ENCODE measurements at regions not wholly inside any gene's neighbourhood (a gene's known extent, or its start where the extent isn't known, plus 50 kb on each side); places are given as distances from the start of the nearest gene placed in this dataset.
"Not testable (repeated sequence)": the region's sequence is repeated elsewhere in the genome, so short reads cannot be mapped to it uniquely, and the experiment has no call there.

DNA sequence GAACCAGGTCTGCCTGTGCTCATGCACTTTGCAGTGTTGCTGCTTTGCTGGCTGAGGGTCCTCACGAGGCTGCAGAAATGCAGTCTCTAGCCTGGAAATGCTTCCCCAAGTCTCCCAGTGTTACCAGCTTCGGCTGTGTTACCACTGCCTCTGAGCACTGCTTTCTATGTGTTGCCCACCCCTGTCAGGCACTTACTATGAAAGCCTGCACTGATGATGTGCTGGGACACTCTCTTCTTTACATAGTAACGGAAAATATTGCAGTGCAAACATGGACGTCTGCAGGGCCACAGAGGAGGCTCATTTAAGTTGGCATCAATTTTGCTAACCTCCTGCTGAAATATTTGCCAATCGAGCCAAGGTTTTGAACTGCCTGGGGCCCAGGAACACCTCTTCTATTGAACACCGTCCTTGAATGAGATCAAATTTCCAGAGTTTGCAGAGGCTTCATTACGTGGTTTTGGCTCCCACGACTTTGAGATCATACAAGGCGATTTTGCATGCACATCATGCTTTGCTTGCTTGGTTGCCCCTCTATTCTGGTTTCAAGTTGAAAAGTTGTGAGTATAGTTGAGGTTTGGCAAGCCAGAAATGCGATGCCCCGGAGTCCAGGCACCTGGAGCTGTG is 404.7 kb upstream of the PODXL start:
- peak; percentile 51 for DNase-seq (ENCODE audit: low read depth, low spot score)

DNA sequence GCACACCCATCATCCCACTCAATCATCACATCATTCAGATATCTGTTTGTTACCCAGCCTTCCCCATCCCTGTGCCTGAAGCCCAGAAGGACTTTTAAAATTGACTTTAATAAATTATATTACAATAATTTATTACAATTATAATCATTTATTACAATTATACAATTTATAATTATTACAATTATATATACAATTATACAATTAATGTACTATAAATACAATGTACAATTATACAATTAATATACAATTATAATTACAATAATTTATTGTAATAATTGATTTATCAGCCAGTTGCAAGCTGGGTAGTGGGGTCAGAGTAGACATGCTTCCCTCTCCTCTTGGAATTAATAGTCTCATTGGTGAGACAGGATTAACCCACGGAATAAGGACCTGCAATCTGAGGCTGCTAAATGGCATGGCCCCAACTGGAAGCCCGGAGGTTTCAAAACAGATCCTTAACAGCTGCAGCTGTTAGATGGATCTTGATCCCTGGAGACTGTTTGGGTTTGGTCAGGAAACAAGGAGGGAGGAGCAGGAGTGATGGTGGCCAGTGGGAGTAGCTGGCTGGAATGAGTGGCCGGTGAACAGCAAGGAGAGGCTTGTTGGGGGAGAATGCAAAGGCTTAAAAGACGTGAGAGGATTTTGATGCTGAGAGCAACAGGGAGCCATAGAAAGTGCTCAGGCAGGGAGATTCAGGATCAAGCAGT is 402.8 kb upstream of the PODXL start:
- no peak for DNase-seq (ENCODE audit: low read depth, low spot score)

DNA sequence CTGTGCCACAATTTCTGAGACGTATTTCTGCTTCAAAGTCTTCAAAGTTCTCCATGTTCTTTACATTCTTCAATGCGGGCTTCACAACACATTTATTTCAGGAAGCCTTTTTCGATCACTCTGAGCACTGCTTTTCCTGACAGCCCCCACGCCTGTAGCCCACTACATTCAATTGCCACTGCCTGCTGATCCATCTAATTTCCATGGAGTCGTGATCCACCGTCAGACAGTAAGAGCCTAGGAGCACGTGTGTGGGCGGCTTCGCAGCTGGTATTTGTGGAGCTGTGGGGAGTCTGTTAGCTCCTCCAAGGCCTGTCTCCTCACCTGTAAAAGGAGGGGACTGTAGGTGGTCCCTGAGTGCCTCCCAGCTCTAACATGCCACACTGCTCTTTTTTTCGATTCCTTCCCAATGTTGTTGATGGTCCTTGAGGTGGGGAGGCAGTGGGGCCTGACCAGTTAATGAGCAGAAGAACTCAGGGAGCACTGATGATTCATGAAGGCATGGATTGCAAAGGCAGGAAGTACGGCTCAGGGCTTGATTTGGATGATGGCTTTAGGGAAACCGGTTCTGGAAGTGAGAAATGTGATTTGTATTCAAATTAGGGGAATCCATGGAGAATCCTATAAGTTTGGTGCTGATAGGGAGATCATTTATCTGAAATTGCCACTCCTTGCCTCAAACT is 401.1 kb upstream of the PODXL start:
- peak; percentile 30 for DNase-seq (ENCODE audit: low read depth, low spot score)

DNA sequence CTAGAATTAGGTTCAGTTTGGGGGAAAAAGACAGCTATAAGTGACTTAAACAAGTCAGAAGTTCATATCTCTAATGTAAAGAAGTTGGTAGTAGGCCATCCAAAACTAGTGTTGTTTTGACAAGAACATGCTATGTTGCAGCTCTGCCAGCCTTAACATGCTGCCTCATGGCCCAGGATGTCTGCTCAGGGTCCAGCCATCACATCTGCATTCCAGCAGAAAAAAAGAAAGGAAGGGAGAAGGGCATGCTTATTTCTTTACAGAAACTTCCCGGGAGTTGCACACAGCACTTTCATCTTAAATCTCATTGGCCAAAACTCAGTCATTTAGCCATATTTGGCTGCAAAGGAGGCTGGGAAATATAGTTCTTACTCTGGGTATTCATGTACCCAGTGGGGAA is 400.4 kb upstream of the PODXL start:
- DNase-seq (ENCODE audit: low read depth, low spot score) = no peak

DNA sequence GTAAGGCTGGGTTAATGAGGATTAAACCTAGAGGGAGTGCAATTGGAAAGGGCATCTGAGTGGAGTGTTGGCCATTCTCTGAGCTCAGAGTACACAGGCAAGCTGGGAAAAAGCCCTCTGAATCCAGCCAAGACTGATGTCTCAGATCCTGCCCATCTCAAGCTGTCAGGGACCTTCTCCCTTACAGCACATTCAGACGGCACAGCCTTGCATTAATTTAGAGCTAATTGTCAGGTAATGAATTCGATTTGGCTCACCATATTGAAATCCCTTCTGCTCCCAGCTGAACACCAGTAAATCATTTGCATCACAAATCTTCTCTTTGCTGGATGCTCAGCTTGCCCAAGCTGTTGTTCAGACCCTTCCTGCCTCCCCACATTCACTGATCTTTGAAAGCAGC is 399.3 kb upstream of the PODXL start:
- DNase-seq (ENCODE audit: low read depth, low spot score) = no peak

DNA sequence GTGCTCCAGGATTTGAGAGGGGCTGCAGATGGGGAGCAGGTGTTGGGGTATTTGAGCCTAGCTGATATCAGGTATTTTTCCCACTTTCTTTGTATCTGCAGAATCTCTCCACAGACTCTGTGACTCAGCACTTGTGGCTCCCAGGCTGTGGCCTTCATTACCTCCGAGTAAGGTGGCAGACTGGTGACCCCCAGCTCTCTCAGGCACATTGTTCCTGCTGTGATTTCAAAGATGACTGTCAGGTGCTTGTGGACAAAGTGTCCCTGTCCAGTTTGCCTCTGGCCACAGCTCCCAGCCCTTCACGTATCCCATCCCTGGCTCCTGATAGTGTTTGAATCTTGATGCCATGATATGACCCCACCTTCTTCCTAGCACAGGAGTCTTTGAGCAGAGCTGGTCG is 396.8 kb upstream of the PODXL start:
- DNase-seq (ENCODE audit: low read depth, low spot score) = no peak

DNA sequence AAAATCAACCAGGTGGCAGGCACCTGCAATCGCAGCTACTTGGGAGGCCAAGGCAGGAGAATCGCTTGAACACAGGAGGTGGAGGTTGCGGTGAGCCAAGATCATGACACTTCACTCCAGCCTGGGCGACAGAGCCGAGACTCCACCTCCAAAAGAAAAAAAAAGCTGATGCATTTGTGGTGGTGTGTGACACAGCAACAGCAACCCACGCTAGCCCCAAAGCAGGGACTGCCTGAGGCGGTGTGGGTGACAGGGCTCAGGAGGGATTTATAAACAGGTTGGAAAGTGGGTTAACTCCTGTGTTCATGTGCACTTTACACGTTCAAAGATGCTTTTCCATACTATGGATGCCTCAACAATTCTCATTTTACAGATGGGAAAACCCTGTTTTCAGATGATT is 395.9 kb upstream of the PODXL start:
- no peak for DNase-seq (ENCODE audit: low read depth, low spot score)

DNA sequence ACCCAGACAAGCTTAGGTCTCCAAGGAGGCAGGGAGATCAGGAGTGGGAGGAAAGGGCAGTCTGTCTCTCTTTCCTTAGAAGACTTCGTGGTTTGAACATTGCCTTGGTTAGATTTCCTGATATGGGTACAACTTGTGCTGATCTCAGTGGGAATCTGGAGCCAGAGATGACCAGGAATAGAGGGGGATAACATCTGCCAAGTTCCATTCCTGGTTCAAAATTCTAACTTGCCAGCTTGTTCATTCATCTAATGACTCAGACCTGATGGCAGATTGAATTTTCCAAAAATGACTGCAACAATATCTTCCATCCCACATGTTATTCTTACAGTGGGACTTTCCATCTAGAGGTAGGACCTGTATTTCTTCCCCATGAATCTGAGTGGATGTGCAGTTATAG is 394.3 kb upstream of the PODXL start:
- DNase-seq (ENCODE audit: low read depth, low spot score) = peak; percentile 44

DNA sequence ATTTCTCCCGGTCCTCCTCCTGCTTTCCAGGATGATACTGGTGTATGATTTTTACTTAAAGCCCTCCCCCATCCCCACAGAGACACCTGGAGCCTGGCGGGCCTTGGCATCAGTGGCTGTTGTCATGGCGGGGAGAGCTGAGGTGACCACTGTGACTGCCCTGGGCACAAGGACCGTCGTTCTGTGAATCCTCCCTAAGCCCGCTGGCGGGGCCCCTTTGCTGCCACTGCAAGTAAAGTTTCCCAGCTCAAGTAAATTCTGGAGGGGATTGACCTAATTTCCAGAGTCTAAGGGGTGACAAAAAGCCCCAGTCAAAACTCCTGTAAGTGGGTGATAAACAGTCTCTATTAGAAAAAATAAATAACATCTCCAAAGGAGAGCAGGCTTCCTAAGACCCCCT is 393.2 kb upstream of the PODXL start:
- no peak for DNase-seq (ENCODE audit: low read depth, low spot score)

DNA sequence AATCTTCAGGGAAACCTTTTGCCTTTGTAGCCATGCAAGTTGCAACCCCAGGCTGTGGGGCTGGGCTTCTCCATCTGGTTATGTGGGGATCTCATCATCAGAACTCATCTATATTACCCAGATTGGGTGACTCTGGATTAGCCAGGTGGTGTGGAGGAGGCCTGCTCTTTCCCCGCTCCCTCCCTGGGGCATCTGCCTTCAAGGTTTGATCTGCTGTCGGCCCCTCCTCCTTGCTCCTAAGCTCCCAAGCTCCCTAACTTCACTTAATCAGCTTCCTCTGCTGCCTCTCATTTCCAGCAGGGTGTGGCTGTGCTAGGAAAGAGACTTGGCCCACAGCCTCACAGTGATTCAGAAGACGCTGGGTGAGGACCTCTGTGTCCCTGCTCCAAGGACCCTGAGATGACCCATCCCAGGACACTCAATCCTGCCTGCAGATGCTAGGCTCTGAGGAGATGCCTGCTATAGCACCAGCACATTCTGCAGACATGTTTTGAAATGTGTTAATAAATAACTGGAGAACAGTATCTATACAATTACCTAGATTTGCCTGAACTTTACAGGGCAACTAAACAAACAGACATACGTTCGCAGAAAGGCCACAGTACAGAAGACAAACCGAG is 392.1 kb upstream of the PODXL start:
- DNase-seq (ENCODE audit: low read depth, low spot score) = peak; percentile 30

DNA sequence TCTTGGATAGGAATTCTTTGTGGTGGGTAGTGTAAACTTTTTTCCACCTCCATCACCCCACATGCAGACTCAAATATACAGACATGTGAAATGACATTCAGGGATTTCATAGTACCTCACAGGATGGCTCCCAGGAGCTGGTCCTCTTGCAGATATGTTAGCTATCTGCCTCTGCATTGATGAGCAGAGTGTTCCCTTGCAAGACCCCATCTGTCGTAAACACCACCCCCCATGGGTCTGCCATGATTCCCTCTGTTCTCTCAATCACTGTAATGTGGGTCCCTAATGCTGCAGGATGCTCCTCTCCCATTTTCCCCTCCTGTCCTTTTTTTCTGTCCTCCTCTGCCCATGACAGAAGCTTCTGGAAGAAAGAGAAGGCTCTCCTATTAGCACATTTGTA is 391.2 kb upstream of the PODXL start:
- DNase-seq (ENCODE audit: low read depth, low spot score) = no peak

DNA sequence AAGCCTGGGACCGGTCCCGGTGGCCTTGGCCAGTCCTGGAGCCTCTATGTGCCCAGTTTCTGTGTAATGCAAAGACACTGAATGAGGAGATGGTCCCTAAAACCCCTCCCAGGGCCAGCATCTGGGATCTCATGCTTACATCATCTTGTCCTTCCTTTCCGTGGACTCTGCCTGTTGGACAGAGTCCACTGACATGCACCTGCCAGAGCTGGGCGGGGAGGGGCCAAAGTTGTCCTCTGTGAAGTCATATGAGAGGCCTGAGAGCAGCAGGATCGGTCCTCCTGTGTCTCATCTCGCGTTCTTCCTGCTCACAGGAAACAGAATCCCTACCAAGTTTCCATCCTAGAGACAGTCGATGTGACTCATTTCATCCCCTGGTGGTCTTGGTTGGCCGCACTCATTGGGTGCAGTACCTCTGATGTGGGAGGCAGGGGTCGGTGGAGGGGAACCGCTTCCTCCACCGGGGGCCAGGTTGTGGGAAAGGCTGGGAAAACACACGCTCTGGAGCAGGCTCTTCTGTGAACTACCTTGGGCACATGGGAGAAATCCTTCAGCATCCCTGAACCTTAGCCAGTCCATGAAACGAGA is 389.6 kb upstream of the PODXL start:
- no peak for DNase-seq (ENCODE audit: low read depth, low spot score)

DNA sequence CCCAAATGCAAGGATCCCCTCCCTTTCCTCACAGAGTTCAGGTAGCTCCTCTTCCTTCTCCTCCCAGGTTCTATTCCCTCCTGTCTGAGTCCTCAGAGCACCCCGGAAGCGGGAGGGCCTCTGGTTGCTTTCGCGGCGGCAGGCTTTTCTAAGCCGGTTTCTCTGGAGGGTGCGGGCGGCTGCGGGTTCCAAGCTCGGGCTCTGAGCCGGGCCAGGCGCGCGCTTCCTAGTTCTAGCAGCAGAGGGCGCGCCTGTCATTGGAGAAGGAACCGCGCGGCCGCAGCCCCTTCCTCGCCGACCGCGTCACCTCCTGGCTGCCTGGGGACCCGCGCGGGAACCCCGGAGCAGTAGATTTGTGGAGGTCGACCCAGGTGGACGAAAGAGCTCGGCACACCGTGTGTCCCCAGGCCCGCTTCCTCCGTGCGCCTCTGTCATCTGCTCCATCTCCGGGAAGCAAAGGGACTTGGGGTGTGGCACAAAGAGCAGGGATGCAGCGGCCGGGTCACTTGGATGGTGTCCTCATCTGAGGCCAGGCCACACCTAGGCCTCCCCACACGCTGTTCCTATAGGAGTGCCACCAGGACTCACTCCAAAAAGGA is 389.0 kb upstream of the PODXL start:
- peak; percentile 84 for DNase-seq (ENCODE audit: low read depth, low spot score)

DNA sequence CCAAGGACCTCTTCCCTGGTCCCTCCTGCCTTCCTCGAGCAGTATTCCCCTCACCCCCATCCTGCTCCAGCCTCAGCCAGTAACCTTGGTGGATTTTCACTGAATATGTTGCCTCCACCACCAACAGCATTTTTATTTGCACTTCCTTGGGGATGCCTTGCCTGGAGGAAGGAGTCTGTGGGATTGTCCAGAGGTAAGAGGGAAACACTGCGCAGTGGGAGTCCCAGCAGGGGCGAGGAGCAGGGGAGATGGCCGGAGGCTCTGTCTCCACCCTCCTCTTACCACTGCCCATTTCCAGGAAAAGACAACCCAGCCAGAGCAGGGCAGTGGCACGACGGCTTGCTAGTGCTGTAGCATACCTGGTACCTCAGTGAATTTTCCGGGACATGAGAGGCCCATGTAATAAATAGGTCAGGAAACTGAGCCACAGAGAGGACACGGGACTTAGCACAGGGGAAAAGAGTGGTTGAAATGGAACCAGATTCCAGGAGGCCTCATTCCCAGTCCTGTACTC is 388.2 kb upstream of the PODXL start:
- DNase-seq (ENCODE audit: low read depth, low spot score) = no peak

DNA sequence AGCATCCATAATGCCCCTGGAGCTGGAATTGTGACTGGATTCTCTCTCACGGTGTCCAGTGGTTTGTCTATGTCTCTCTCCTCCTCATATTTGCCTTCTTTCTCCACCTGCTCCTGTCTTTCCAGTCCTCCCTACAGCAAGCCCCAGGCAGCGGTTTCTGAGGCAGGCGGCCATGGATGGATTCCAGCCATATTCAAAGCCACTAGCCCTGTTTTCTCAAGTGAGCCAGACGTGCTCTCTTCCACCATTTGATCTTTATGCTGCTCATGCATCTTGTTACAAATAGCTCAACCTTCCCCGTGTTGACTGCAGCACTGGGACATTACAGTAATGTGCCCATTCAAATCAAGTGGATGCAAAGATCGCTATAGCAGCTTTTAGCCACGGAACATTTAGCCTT is 387.2 kb upstream of the PODXL start:
- DNase-seq (ENCODE audit: low read depth, low spot score) = no peak

DNA sequence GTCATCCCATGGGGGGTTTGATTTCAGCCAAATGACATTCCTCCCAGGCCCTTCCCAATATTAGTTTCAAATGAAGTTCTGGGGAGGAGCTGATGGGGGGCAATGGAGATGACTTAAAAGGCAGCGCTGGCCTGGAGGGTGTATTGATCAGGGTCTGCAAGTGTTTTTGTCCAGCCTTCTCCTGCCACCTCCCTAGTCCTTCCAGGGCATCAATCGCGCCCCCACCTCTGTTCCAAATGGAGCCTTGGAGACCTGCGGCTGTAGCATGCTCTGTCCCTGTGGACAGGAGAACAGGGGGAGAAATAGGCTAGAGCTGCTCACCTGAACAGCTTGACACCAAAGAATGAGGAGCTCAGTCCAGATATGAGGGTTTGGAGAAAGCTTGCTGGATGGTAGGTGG is 386.8 kb upstream of the PODXL start:
- no peak for DNase-seq (ENCODE audit: low read depth, low spot score)

DNA sequence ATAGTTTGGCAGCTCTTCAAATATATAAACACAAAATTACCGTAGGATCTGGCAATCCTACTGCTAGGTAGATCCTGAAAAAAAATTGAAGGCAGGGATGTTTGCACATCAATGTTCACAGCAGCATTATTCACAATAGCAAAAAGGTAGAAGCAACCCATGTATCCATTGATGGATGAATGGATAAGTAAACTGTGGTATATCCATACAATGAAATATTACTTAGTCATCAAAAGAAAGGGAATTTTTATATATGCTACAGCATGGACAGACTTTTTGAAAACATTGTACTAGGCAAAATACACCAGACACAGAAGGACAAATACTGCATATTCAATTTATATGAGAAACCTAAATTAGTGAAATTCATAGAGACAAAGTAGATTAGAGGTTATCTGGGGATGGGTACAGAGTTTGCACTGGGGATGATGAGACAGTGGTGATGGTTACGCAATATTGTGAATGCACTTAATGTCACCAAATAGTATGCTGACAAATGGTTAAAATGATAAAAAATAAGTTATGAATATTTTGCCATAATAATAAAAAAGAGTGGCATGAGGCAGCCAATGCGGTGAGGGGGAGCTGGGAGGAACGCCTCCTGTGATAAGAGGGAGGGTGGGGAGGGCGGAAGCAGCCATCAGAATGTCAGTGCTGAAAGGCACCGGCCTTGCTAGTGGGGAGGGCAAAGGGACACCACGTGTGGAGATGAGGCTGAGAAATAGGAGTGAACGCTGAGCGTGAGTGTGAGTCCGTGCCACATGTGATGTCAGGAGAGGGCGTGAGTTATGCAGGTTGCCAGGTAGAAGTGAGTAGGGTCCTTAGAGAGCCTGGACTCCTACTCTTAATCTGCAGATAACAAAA is 386.1 kb upstream of the PODXL start:
- DNase-seq (ENCODE audit: low read depth, low spot score) = no peak

DNA sequence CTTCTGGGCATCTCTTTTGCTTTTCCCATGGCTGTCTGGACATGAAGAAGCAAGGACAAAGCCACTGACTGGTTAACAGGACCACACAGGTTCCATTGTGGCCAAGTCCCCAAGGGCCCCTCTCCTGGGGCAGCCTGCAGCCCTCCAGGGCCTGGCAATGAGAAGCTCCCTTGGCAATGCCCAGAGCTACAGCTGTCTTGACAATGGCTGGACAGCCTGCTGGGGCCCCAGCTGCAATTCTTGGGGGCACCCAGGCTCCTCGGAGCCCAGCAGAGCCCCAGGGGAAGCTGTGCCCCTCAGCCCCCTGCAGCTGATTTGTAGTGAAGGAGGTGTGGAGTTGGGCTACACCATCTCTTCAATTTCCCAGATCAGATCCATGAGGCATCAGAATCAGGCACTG is 384.9 kb upstream of the PODXL start:
- DNase-seq (ENCODE audit: low read depth, low spot score) = no peak

DNA sequence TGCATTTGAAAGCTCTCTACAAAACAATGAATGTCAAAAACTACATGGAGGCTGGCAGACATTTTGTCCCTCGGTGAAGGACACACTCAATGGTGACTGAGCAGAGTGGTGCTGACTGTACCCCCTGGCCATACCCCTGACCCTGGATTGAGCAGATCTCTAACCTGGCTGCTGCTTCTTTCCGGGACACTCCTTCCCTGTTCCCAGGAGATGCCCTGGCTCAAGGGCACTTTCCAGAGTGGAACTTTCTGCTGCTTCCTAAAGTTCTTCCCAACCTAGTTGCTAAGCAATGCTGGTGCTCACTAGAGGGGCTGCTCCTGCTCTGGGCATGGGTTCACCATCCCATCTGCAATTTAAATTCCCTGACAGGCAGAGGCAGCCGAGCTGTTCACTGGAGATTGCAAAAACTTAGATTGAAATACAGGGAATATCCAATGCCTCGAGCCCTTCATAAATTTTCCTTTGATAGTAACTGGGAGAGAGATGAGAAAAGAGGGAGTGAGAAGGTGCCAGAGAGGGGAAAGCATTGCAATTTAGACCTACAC is 384.3 kb upstream of the PODXL start:
- DNase-seq (ENCODE audit: low read depth, low spot score) = no peak

DNA sequence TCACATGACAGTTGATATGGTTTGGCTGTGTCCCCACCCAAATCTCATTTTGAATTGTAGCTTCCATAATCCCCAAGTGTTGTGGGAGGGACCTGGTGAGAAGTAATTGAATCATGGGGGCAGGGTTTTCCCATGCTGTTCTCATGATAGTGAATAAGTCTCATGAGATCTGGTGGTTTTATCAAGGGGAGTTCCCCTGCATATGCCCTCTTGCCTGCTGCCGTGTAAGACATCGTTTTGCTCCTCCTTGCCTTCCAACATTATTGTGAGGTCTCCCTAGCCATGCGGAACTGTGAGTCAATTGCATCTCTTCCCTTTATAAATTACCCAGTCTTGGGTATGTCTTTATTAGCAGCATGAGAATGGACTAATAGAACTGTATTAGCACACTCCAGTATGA is 382.4 kb upstream of the PODXL start:
- not testable (repeated sequence) for DNase-seq (ENCODE audit: low read depth, low spot score)
